Thyroid gland (tissue), 4 donors: ENCODE measurements at regions not wholly inside any gene's neighbourhood (a gene's known extent, or its start where the extent isn't known, plus 50 kb on each side); places are given as distances from the start of the nearest gene placed in this dataset.

ENCODE experiments used
- POLR2A ChIP-seq, 2 donors: fragments of 450-650 bp; IDR thresholded peaks; one replicate each; pipeline ENCODE4 v1.6.1; 2017; ENCODE audit warnings: antibody characterized with exemption in 2 of 2, mild to moderate bottlenecking in 2 of 2, moderate library complexity in 1 of 2
- TF ChIP-seq, protein P1 (sequence below), 6 experiments: fragments of 200-600 bp in 3 of 6; fragments of 450-650 bp in 3 of 6; sonication (generic) in 3 of 6; IDR thresholded peaks; one replicate each; pipeline ENCODE4 v1.5.1; 2016 to 2019; ENCODE audit warnings: antibody characterized with exemption in 6 of 6, mild to moderate bottlenecking in 2 of 6, inconsistent platforms in 1 of 6, moderate library complexity in 1 of 6

- no peak for TF ChIP-seq POLR2A (IDR thresholded peaks at IDR 0.05)
- TF ChIP-seq, protein P1, sequence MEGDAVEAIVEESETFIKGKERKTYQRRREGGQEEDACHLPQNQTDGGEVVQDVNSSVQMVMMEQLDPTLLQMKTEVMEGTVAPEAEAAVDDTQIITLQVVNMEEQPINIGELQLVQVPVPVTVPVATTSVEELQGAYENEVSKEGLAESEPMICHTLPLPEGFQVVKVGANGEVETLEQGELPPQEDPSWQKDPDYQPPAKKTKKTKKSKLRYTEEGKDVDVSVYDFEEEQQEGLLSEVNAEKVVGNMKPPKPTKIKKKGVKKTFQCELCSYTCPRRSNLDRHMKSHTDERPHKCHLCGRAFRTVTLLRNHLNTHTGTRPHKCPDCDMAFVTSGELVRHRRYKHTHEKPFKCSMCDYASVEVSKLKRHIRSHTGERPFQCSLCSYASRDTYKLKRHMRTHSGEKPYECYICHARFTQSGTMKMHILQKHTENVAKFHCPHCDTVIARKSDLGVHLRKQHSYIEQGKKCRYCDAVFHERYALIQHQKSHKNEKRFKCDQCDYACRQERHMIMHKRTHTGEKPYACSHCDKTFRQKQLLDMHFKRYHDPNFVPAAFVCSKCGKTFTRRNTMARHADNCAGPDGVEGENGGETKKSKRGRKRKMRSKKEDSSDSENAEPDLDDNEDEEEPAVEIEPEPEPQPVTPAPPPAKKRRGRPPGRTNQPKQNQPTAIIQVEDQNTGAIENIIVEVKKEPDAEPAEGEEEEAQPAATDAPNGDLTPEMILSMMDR (IDR thresholded peaks at IDR 0.05) = no peak
Observed at GRCh38 chr4:123031664-123032063, 109.3 kb upstream of the NUDT6 start.
